HG02588 (cell line): ENCODE measurements at regions not wholly inside any gene's neighbourhood (a gene's known extent, or its start where the extent isn't known, plus 50 kb on each side); places are given as distances from the start of the nearest gene placed in this dataset.

Experiments
- ATAC-seq: cut with Tn5 transposase; IDR thresholded peaks from one replicate; pipeline ENCODE4 v1.9.1; 2021; ENCODE audit warnings: mild to moderate bottlenecking, moderate library complexity; ENCODE audit not compliant: unreplicated experiment

- peak; percentile 68 for ATAC-seq
These were observed 635.1 kb upstream of the SLC39A10 start for GRCh38 chr2:195021711-195022507.

DNA sequence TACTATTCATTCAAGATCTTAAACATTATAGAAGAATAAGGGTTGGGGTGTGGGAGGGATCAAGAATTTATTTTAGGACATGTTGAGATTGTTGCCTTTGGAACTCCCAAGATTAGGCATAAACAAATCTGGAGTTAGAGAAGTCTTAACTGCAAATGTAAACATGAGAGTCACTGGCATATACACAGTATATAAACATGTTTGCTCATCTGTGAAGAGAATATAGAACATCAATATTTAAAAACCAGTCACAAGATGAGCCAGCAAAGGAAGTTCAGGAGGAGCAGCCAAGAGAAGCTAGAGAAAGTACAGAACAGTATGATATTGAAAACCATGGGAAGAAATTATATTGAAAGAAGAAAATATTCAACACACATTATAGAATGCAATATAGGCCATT, 638.6 kb upstream of the SLC39A10 start:
- no peak for ATAC-seq

GRCh38 chr2:195017890-195018289, 639.1 kb upstream of the SLC39A10 start:
- no peak for ATAC-seq

GRCh38 chr2:195016841-195017240, 640.2 kb upstream of the SLC39A10 start:
- no peak for ATAC-seq

DNA sequence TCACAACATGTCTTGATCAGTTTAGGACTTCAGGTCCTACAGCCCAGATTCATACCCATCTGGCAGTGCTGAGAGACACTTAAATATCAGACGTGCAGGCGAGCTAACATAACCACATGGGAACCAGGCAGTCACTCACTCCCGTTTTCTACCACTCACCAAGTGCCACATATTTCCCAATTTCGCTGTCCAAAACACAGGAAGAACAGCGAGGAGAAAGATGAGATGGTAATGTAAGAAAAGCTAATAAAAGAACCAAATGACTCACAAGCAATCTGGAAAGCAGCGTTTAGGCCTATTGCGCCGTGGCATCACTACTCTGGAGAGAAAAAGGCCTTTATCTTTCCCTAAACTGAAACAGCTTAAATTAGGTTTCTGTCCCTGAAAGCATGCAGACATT, 647.8 kb upstream of the SLC39A10 start:
- no peak for ATAC-seq

- no peak for ATAC-seq
These were observed 650.2 kb upstream of the SLC39A10 start for GRCh38 chr2:195006856-195007255.

GRCh38 chr2:195003881-195004471, 653.0 kb upstream of the SLC39A10 start:
- ATAC-seq, result no peak

GRCh38 chr2:195001924-195002323, 655.1 kb upstream of the SLC39A10 start:
- no peak for ATAC-seq

- ATAC-seq, result no peak
These were observed 657.3 kb upstream of the SLC39A10 start for GRCh38 chr2:194999771-195000170.

- ATAC-seq, result no peak
These were observed 664.4 kb upstream of the SLC39A10 start for GRCh38 chr2:194992648-194993047.

GRCh38 chr2:194985258-194985657, 671.8 kb upstream of the SLC39A10 start:
- no peak for ATAC-seq

DNA sequence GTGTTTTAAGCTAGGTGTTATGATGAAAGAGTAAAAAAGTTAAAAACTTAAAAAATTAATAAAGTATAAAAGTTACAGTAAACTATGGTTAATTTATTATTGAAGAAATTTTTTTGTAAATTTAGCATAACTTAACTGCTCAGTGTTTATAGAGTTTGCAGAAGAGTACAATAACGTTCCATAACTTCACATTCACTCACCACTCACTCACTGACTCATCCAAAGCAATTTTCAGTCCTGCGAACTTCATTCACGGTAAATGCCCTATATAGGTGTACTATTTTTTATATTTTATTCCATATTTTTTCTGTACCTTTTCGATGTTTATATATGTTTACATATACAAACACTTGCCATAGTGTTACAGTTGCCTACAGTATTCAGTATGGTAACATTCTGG, 694.8 kb upstream of the SLC39A10 start:
- no peak for ATAC-seq

DNA sequence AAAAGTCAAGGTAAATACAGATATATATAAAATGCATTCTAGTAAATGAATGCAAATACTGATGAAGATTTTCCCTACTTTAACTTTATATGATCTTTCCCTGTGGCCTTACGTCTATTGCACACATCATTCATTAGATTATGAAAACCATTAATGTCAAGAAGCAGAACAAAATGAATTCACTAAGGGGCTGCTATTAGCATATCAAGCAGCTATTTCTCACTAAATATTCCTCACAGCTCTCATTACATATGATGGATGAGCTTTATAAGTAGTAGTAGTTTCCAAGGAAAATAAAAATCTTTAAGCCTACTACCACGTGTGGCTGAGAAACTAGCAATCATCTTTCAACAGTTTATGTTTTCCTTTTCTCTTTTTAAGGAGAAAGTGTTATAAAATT, 702.8 kb upstream of the SLC39A10 start:
- no peak for ATAC-seq

DNA sequence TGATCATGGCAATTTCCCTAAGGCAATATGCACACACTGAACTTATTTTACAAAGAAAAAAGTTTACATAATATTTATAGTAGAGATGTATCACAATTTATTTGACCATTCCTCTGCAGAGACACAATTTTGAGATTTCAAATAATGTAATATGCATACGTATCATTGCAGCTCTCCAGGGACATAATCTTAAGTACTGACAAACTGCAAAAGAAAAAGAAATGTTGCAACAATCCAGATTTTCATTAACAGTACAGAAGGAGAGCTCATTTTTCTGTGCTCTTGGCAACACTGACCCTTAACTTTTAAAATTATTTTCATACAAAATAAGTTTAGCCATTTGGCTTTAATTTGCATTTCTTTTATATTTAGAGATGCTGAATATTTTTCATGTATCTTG, 710.2 kb upstream of the SLC39A10 start:
- ATAC-seq, result no peak

- ATAC-seq, result no peak
These were observed 719.0 kb upstream of the SLC39A10 start for GRCh38 chr2:194938066-194938465.

- no peak for ATAC-seq
These were observed 729.5 kb upstream of the SLC39A10 start for GRCh38 chr2:194927489-194927888.

DNA sequence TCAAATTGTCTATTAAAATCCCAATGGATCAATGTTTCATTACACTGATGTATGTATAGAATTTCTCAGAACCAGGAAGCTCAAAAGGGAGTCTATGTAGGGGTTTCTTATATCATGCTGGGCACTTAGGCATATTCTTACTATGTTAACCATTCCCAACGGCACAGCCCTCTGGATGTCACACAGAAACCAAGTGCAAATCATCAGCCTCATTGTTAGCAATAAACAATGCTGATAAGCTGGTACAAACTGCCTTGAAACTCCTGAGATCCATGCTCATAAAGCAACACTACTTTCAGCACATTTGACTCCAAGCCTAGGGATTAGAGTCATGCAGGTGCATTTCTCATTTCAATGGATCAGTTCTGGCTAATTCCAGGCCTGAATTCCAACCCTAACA, 730.2 kb upstream of the SLC39A10 start:
- ATAC-seq, result no peak

DNA sequence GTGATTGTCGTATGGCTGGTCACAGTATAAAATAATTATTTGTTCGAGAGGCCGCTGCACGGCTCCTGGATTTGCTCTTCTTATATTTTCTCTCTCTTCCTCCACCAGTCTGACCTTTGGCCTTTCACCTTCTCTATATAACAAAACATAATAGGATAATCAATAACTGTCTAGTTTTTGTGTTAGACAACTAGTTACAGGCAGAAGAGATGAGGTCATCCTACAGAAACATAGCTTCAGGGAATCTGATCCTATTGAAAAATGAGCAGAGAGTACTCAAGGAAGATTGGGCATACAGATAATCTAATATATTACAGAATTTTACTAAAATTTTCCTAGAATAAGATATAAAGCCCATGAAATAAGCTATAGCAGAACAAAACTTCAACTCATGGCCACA, 731.3 kb upstream of the SLC39A10 start:
- no peak for ATAC-seq

- no peak for ATAC-seq
These were observed 739.5 kb upstream of the SLC39A10 start for GRCh38 chr2:194917519-194917918.

GRCh38 chr2:194915485-194915884, 741.5 kb upstream of the SLC39A10 start:
- ATAC-seq, result no peak

DNA sequence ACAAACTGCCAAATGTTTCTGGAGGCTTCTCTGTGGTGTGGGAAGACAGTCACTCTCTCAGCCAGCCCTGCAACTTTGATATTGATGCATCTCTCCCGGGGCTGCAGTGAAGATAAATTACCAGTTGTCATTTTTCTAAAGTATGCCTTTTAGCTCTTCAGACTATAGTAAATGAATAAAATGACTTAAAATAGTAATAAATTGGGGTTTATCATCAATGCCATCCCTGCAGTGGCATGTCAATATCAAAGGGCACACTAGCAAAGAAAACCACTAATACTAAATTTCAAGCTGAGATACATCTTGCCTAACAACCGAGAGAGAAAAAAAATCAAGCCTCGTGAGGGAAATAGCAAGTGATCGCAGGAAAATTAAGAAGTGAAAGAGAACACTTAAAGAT, 749.5 kb upstream of the SLC39A10 start:
- no peak for ATAC-seq

DNA sequence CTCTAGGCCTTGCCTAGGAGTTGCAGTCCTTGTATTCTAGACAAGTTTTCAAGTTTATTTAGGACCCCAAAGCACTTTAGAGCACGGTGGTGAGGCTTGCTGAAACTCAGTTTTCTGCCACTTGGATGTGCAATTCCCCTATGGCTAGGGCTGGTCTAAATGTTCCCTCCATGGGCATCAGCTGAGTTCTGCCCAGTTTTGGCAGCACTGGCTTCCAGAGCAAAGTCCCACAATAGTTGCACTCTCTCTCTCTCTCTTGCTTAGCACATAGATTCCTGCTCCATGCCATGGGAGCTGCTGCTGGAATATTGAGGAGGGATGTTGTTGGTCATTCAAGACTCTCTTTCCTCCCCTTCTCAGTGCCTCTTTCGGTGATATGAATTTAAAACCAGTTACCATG, 760.2 kb upstream of the SLC39A10 start:
- ATAC-seq, result no peak

GRCh38 chr2:194883711-194884110, 773.3 kb upstream of the SLC39A10 start:
- no peak for ATAC-seq
